Activated CD4-positive, alpha-beta memory T cell treated with anti-CD3 and anti-CD28 coated beads for 36 hours (primary cell): ENCODE measurements at regions not wholly inside any gene's neighbourhood (a gene's known extent, or its start where the extent isn't known, plus 50 kb on each side); places are given as distances from the start of the nearest gene placed in this dataset.

Experiments used
- CTCF ChIA-PET: fragments of 350-600 bp; sonication (Branson Sonifier 250); formaldehyde crosslinking; loops from one replicate; lab custom pipeline; 2021; ENCODE audit warnings: antibody characterized with exemption, inconsistent platforms; lab: Charles Lee
- POLR2A ChIA-PET: fragments of 350-600 bp; sonication (Branson Sonifier 250); formaldehyde crosslinking; loops from one replicate; lab custom pipeline; 2021; ENCODE audit warnings: antibody characterized with exemption; lab: Charles Lee
- DNase-seq: peaks from one replicate; pipeline ENCODE4 v3.0.0-alpha.2; 2020
- H3K27ac Mint-ChIP-seq: one replicate; pipeline ENCODE4 v1.8.0; 2021; ENCODE audit warnings: mixed read lengths
- H3K27me3 Mint-ChIP-seq: one replicate; pipeline ENCODE4 v1.8.0; 2021; ENCODE audit warnings: mixed read lengths
- H3K36me3 Mint-ChIP-seq: one replicate; pipeline ENCODE4 v1.8.0; 2021; ENCODE audit warnings: mixed read lengths
- H3K4me1 Mint-ChIP-seq: one replicate; pipeline ENCODE4 v1.8.0; 2021; ENCODE audit warnings: low read depth, mixed read lengths
- H3K4me3 Mint-ChIP-seq: one replicate; pipeline ENCODE4 v1.8.0; 2021; ENCODE audit warnings: mild to moderate bottlenecking, mixed read lengths
- H3K9me3 Mint-ChIP-seq: one replicate; pipeline ENCODE4 v1.8.0; 2021; ENCODE audit warnings: mixed read lengths
- intact Hi-C: fragments of 100-400 bp; cut with micrococcal nuclease; formaldehyde crosslinking; loops from one replicate; pipeline ENCODE4 v1.15.1; 2023

DNA sequence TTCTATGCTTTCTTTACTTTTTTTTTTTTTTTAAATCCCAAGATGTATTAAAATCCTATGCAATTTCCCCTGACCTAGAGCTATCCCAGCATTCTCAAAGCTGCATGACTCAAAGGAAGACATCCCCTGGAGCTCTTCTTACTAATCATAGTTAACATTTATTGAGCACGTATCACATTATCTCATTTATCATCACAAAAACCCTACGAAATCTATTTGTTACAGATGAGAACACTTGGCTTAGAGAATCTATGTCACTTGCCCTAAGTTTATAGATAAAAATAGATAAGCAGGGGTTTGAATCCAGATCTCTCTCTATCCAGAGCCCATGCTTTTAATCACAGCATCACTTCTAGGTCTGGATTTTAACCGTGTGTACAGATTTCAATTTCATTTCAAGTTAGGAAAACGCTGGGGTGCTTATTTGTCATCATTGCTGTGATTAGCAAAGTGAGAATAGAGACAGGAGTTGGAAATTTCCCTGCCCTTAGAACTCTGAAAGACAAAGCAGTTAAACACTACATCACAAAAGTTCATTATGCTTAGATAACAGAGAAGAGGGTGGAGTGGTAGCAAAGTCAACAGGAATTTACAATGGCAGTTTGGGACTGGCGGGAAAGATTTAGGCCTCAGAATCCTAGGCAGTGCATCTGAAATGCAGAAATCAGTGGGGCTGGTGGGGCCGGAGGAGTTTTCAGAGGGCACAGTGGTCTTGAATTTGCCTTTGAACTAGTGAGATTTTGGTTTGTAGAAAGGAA is 177.7 kb upstream of the FRMD6 start:
- no peaks in the 10 kb centered on the region for H3K9me3 Mint-ChIP-seq
- H3K36me3 Mint-ChIP-seq, result no peaks in the 10 kb centered on the region
- ChIA-PET POLR2A (no interaction called here), CTCF (no interaction called here)
- no peaks in the 10 kb centered on the region for H3K4me1 Mint-ChIP-seq
- no peak overlapping the region for H3K4me3 Mint-ChIP-seq
- intact Hi-C loops, result no loop called here
- no peak overlapping the region for H3K27ac Mint-ChIP-seq
- no peak for DNase-seq
- H3K27me3 Mint-ChIP-seq, result peaks cover 9% of the 10 kb centered on the region

- Mint-ChIP-seq H3K27ac (no peak overlapping the region), H3K9me3 (no peaks in the 10 kb centered on the region), H3K4me3 (no peak overlapping the region), H3K4me1 (no peaks in the 10 kb centered on the region), H3K36me3 (no peaks in the 10 kb centered on the region), H3K27me3 (peaks cover 9% of the 10 kb centered on the region)
- intact Hi-C loops, result no loop called here
- ChIA-PET CTCF (no interaction called here), POLR2A (no interaction called here)
- no peak for DNase-seq
Measured at GRCh38 chr14:51474854-51475253, 176.9 kb upstream of the FRMD6 start.

DNA sequence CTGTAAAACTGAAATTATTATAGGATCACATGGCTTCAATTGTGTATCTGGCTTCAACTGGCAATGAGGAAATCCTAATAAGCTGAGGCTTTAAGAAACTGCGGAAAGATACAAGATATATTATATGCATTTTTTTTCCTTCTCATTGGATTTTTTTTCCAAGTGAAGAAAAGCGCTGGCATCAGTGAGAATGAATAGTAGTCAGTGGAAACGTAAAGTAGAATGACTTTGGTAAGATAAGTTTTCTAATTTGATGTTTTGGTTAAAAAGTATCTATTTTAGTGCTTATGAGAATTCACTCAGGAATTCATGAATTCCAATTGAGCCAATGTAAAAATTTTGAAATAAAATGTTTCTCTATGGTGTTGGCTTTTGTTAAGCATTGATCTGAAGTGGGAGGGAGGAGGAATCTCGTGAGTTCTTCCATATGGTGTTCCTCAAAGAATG is 173.5 kb upstream of the FRMD6 start:
- Mint-ChIP-seq H3K36me3 (no peaks in the 10 kb centered on the region), H3K4me1 (no peaks in the 10 kb centered on the region), H3K9me3 (no peaks in the 10 kb centered on the region), H3K4me3 (no peak overlapping the region), H3K27me3 (peaks cover 9% of the 10 kb centered on the region), H3K27ac (no peak overlapping the region)
- POLR2A ChIA-PET, result no interaction called here
- intact Hi-C loops, result no loop called here
- no peak for DNase-seq
- CTCF ChIA-PET, result no interaction called here

- Mint-ChIP-seq H3K27me3 (peaks cover 5% of the 10 kb centered on the region), H3K4me1 (no peaks in the 10 kb centered on the region), H3K4me3 (no peak overlapping the region), H3K36me3 (no peaks in the 10 kb centered on the region), H3K27ac (no peak overlapping the region), H3K9me3 (no peaks in the 10 kb centered on the region)
- ChIA-PET CTCF (no interaction called here), POLR2A (no interaction called here)
- no peak for DNase-seq
- intact Hi-C loops, result no loop called here
Measured at GRCh38 chr14:51479584-51480325, 172.0 kb upstream of the FRMD6 start.

GRCh38 chr14:51481643-51482042 is 170.1 kb upstream of the FRMD6 start:
- ChIA-PET POLR2A (no interaction called here), CTCF (no interaction called here)

GRCh38 chr14:51482102-51482501 is 169.6 kb upstream of the FRMD6 start:
- H3K9me3 Mint-ChIP-seq, result no peaks in the 10 kb centered on the region
- no peaks in the 10 kb centered on the region for H3K4me1 Mint-ChIP-seq
- ChIA-PET POLR2A (no interaction called here), CTCF (no interaction called here)
- H3K36me3 Mint-ChIP-seq, result no peaks in the 10 kb centered on the region
- H3K27ac Mint-ChIP-seq, result no peak overlapping the region
- intact Hi-C loops, result no loop called here
- H3K27me3 Mint-ChIP-seq, result no peaks in the 10 kb centered on the region
- H3K4me3 Mint-ChIP-seq, result no peak overlapping the region
- no peak for DNase-seq

More at GRCh38 chr14:51481643-51482042, 170.1 kb upstream of the FRMD6 start:
- no peak for DNase-seq
- H3K27ac Mint-ChIP-seq, result no peak overlapping the region
- no peaks in the 10 kb centered on the region for H3K27me3 Mint-ChIP-seq
- intact Hi-C loops, result no loop called here
- no peaks in the 10 kb centered on the region for H3K9me3 Mint-ChIP-seq
- H3K4me3 Mint-ChIP-seq, result no peak overlapping the region
- H3K4me1 Mint-ChIP-seq, result no peaks in the 10 kb centered on the region
- H3K36me3 Mint-ChIP-seq, result no peaks in the 10 kb centered on the region

DNA sequence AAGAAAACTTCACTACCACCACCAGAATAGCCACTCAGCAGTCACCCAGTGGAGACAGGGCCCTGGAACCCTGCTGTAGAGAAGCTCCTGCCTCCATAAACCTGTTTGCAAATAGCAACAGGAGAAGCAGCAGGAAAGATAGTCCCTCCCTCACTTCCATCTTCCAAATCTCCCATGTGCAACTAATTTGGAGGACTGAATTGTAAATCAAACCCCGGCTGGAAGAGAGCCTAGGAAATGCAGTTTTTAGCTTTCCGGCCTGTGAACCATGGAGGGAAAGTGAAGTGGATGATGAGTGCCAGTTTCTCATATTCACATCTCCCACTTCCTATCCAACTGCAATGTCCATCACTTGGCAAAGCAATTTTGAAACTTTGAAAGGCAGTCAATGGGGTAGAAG is 167.2 kb upstream of the FRMD6 start:
- H3K4me3 Mint-ChIP-seq, result no peak overlapping the region
- no peak for DNase-seq
- intact Hi-C loops, result no loop called here
- no peak overlapping the region for H3K27ac Mint-ChIP-seq
- ChIA-PET POLR2A (no interaction called here), CTCF (interaction anchor here (1.0 kb wide), 1 partner anchor 25 kb away, joined by 3 read pairs; no protein-coding TSS in a partner anchor)
- no peaks in the 10 kb centered on the region for H3K27me3 Mint-ChIP-seq
- H3K36me3 Mint-ChIP-seq, result no peaks in the 10 kb centered on the region
- H3K4me1 Mint-ChIP-seq, result no peaks in the 10 kb centered on the region
- H3K9me3 Mint-ChIP-seq, result no peaks in the 10 kb centered on the region

DNA sequence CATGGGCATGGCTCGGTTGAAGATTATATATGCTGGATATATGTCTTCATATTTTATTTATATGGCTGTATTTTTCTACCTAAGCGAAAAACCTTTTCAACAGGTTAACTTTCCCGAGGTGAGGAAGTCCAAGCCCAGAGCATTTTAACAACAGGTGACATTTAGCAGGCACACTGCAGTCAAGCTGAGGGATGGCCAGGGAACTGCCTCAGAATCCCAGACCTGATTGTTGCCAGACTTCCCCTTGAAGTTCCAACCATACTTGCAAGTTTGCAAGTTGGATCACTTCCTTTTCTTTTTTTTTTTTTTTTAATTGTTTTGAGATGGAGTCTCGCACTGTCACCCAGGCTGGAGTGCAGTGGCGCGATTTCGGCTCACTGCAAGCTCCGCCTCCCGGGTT is 166.0 kb upstream of the FRMD6 start:
- Mint-ChIP-seq H3K36me3 (no peaks in the 10 kb centered on the region), H3K4me3 (no peak overlapping the region), H3K27ac (no peak overlapping the region), H3K4me1 (no peaks in the 10 kb centered on the region), H3K9me3 (no peaks in the 10 kb centered on the region), H3K27me3 (no peaks in the 10 kb centered on the region)
- DNase-seq, result no peak
- POLR2A ChIA-PET, result no interaction called here
- CTCF ChIA-PET, result no interaction called here
- intact Hi-C loops, result no loop called here

DNA sequence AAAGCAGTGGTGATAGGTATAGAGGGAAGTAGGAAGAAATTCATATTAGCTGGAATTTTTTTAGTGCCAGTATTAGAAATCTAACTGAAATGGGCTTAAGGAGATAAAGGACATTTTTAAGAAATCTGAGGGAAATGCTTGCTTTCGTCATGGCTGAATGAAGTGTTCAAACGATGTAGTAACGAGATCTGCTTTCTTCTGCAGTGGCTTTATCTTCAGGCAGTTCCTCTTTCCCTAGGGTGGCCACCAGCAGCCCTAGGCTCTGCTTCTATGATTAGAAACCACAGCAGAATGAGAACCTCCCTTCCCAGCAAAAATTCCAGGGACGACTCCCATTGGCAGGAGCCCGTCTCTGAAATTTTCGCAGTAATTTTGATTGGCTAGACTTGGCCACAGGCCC is 163.9 kb upstream of the FRMD6 start:
- POLR2A ChIA-PET, result no interaction called here
- Mint-ChIP-seq H3K4me1 (no peaks in the 10 kb centered on the region), H3K27me3 (no peaks in the 10 kb centered on the region), H3K27ac (no peak overlapping the region), H3K4me3 (no peak overlapping the region), H3K9me3 (no peaks in the 10 kb centered on the region), H3K36me3 (no peaks in the 10 kb centered on the region)
- CTCF ChIA-PET, result interaction anchor here (0.5 kb wide), 1 partner anchor 26 kb away, joined by 3 read pairs; no protein-coding TSS in a partner anchor
- intact Hi-C loops, result no loop called here
- no peak for DNase-seq

DNA sequence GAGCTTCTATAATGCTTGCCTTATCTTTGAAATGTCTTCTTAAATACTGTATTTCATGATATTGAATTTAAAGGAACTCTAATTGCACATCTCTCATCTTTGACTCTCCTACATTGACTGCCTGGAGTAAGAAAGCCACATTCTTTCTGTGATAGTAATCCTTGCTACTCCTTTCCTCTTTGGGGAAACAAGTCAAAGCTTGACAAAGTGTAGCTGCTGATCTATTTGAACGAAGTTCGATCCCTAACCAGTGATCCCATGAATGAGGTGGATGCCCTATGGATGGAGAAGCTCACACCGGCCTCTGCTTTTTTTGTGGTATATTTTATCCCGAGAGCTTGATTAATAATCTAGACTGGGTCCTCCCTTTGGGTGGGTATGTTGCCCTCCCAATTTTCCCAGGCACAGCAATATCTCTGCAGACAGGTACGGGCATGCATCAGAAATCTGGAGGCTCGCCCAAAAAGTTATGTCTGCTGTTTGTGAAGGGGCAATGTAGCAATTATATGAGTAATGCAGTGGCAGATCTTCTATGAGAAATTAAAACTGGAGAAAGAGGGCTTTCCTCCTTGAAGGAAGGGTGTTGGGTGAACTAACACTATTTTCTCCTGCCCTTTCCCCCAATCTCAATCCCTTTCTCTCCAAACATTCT is 163.0 kb upstream of the FRMD6 start:
- no peaks in the 10 kb centered on the region for H3K4me1 Mint-ChIP-seq
- POLR2A ChIA-PET, result no interaction called here
- CTCF ChIA-PET, result no interaction called here
- intact Hi-C loops, result no loop called here
- H3K27me3 Mint-ChIP-seq, result peaks cover 3% of the 10 kb centered on the region
- no peak overlapping the region for H3K4me3 Mint-ChIP-seq
- no peaks in the 10 kb centered on the region for H3K36me3 Mint-ChIP-seq
- H3K27ac Mint-ChIP-seq, result no peak overlapping the region
- H3K9me3 Mint-ChIP-seq, result no peaks in the 10 kb centered on the region
- no peak for DNase-seq

DNA sequence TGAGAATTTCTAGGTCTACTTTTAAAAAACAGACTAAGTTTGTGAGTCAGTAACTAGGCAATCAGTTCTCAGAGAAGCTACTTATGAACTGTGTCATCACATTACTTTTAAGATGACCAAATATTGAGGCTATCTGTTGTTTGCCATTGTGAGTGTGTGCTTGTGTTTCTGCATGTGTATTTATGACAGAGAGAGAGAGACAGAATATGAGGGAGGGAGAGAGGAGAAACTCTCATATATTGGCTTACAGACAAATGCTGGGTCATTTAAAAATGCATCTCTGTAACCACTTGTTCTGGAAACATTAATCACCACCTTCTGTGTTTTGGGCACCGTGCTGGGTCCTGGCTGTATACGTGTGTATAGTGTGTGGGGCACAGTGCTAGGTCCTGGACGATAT is 161.5 kb upstream of the FRMD6 start:
- POLR2A ChIA-PET, result no interaction called here

GRCh38 chr14:51491036-51491545 is 160.6 kb upstream of the FRMD6 start:
- no peak overlapping the region for H3K27ac Mint-ChIP-seq
- no peaks in the 10 kb centered on the region for H3K4me1 Mint-ChIP-seq
- H3K9me3 Mint-ChIP-seq, result no peaks in the 10 kb centered on the region
- H3K36me3 Mint-ChIP-seq, result no peaks in the 10 kb centered on the region
- no peak for DNase-seq
- intact Hi-C loops, result no loop called here
- H3K4me3 Mint-ChIP-seq, result no peak overlapping the region
- ChIA-PET POLR2A (no interaction called here), CTCF (no interaction called here)
- peaks cover 3% of the 10 kb centered on the region for H3K27me3 Mint-ChIP-seq

More for the DNA sequence above, 161.5 kb upstream of the FRMD6 start:
- H3K4me3 Mint-ChIP-seq, result no peak overlapping the region
- no peak for DNase-seq
- no peak overlapping the region for H3K27ac Mint-ChIP-seq
- no peaks in the 10 kb centered on the region for H3K4me1 Mint-ChIP-seq
- no peaks in the 10 kb centered on the region for H3K36me3 Mint-ChIP-seq
- H3K27me3 Mint-ChIP-seq, result peaks cover 3% of the 10 kb centered on the region
- H3K9me3 Mint-ChIP-seq, result no peaks in the 10 kb centered on the region
- intact Hi-C loops, result no loop called here
- CTCF ChIA-PET, result no interaction called here
